K562 (cell line): ENCODE measurements at regions not wholly inside any gene's neighbourhood (a gene's known extent, or its start where the extent isn't known, plus 50 kb on each side); places are given as distances from the start of the nearest gene placed in this dataset.

Source experiments
- ATAC-seq: fragments of 200-7000 bp; cut with Tn5 transposase; 3 replicates; pipeline ENCODE4 v1.9.1; 2020; ENCODE audit warnings: moderate library complexity
- BruUV-seq: library from RNA; stranded (reverse); fragments of 400-500 nt; replicated peaks from 2 replicates; lab custom pipeline; 2021; lab: Mats Ljungman, UMichigan
- CTCF ChIA-PET: fragments of 300-600 bp; formaldehyde crosslinking; extraction: SDS; loops from one replicate; lab custom pipeline; 2021; ENCODE audit warnings: low intra/inter-chr PET ratio; lab: Yijun Ruan, JAX
- POLR2A ChIA-PET: fragments of 300-600, 350-650 bp; sonication (Branson Sonifier 250); formaldehyde crosslinking; extraction: SDS; loops from one replicate; lab custom pipeline; 2021; ENCODE audit warnings: antibody characterized with exemption, inconsistent platforms; lab: Yijun Ruan, JAX
- DNase-seq, 4 experiments: peaks; one replicate each; pipeline versions ENCODE4 v3.0.0 to v3.0.0-alpha.2; 2011 to 2018; ENCODE audit warnings: low spot score in 3 of 4, mixed read lengths in 3 of 4; ENCODE audit errors: extremely low read depth in 1 of 4
- FAIRE-seq: peaks from 2 replicates; lab custom pipeline; 2011; peaks lifted over from hg19 to GRCh38; lab: Jason Lieb, UNC
- H2AFZ ChIP-seq: 2 replicates; pipeline ENCODE4 v1.6.0; 2011; ENCODE audit warnings: low read depth, low read length, control low read depth, inconsistent platforms
- H3K27ac ChIP-seq: fragments of 200-600 bp; 3 replicates; pipeline ENCODE4 v1.8.0; 2011; ENCODE audit warnings: low read depth, mild to moderate bottlenecking, control low read depth, inconsistent platforms, low read length, moderate library complexity, mixed read lengths; ENCODE audit errors: extremely low read depth
- H3K27me3 ChIP-seq, 2 experiments: fragments of 300-600 bp in 1 of 2; 2 replicates in 1 of 2; 3 replicates in 1 of 2; pipeline versions ENCODE4 v1.6.0 to v1.8.0; 2011; ENCODE audit warnings: inconsistent platforms in 2 of 2, low read length in 2 of 2, mild to moderate bottlenecking in 1 of 2, mixed read lengths in 1 of 2, moderate library complexity in 1 of 2; ENCODE audit not compliant: control insufficient read depth in 2 of 2, insufficient read depth in 2 of 2
- H3K36me3 ChIP-seq: fragments of 300-600 bp; 3 replicates; pipeline ENCODE4 v1.8.0; 2011; ENCODE audit warnings: mild to moderate bottlenecking, low read length, inconsistent platforms; ENCODE audit not compliant: control insufficient read depth, insufficient read depth
- H3K4me1 ChIP-seq, 2 experiments: fragments of 200-600 bp in 1 of 2; replicated peaks in 1 of 2; 2 replicates in 1 of 2; 3 replicates in 1 of 2; pipeline versions ENCODE4 v1.5.1 to v1.8.0; 2011; ENCODE audit warnings: inconsistent platforms in 2 of 2, low read length in 2 of 2, mild to moderate bottlenecking in 1 of 2, mixed read lengths in 1 of 2, moderate library complexity in 1 of 2; ENCODE audit not compliant: control insufficient read depth in 2 of 2, insufficient read depth in 2 of 2
- H3K4me2 ChIP-seq: 2 replicates; pipeline ENCODE4 v1.6.1; 2011; ENCODE audit warnings: low read length, control low read depth, inconsistent platforms, mixed read lengths; ENCODE audit not compliant: insufficient read depth
- H3K4me3 ChIP-seq: fragments of 200-600 bp; sonication (generic), shearing (Covaris generic); 2 replicates; pipeline ENCODE4 v1.5.1; 2016; ENCODE audit warnings: control low read depth, inconsistent platforms
- H3K79me2 ChIP-seq: fragments of 200-600 bp; 3 replicates; pipeline ENCODE4 v1.8.0; 2011; ENCODE audit warnings: low read length, inconsistent platforms; ENCODE audit not compliant: control insufficient read depth, insufficient read depth
- H3K9ac ChIP-seq, 2 experiments: 2 replicates each; pipeline versions ENCODE4 v1.6.0 to v1.6.1; 2011; ENCODE audit warnings: low read depth in 2 of 2, low read length in 2 of 2, control low read depth in 1 of 2, inconsistent platforms in 1 of 2, mild to moderate bottlenecking in 1 of 2, mixed read lengths in 1 of 2; ENCODE audit not compliant: insufficient read depth in 1 of 2
- H3K9me1 ChIP-seq: one replicate; pipeline ENCODE4 v1.6.0; 2011; ENCODE audit warnings: inconsistent platforms, mild to moderate bottlenecking, low read length, moderate library complexity; ENCODE audit not compliant: control insufficient read depth, insufficient read depth
- H3K9me3 ChIP-seq: replicated peaks from 2 replicates; pipeline ENCODE4 v1.5.1; 2011; ENCODE audit warnings: low read depth, low read length, inconsistent platforms; ENCODE audit not compliant: control insufficient read depth, insufficient read depth
- H4K20me1 ChIP-seq: replicated peaks from 2 replicates; pipeline ENCODE4 v1.6.1; 2011; ENCODE audit warnings: low read length, inconsistent platforms, mixed read lengths; ENCODE audit not compliant: control insufficient read depth, insufficient read depth
- CCNT2 ChIP-seq: IDR thresholded peaks from 2 replicates; pipeline ENCODE4 v1.6.1; 2011; ENCODE audit warnings: borderline replicate concordance, low read depth, mild to moderate bottlenecking, moderate library complexity, mixed read lengths, low read length; ENCODE audit not compliant: insufficient read length; ENCODE audit errors: extremely low read depth
- FOXJ2 ChIP-seq: fragments of 200-800 bp; sonication (Bioruptor generic); IDR thresholded peaks from 2 replicates; pipeline ENCODE4 v1.6.1; 2016; ENCODE audit warnings: missing genetic modification characterization, missing compliant biosample characterization
- NBN ChIP-seq: fragments of 450-650 bp; IDR thresholded peaks from 2 replicates; pipeline ENCODE4 v1.6.1; 2016; ENCODE audit warnings: low read depth, mild to moderate bottlenecking
- ZNF316 ChIP-seq: fragments of 450-650 bp; IDR thresholded peaks from 2 replicates; pipeline ENCODE4 v1.6.1; 2016
- ZNF445 ChIP-seq: fragments of 250-450 bp; sonication (Bioruptor Pico); IDR thresholded peaks from 2 replicates; pipeline ENCODE4 v1.4.0; 2020; ENCODE audit warnings: low read depth, mild to moderate bottlenecking, moderate library complexity
- WGBS: fragments of 100-300 bp; shearing (Covaris generic); methylation state at CpG from one replicate; pipeline ENCODE4 v1.1.6; 2016; ENCODE audit warnings: low coverage, mixed read lengths; ENCODE audit not compliant: insufficient coverage; ENCODE audit errors: missing lambda C conversion rate; 5-methylcytosine and 5-hydroxymethylcytosine counted together
- in situ Hi-C: fragments of 300-500 bp; cut with MboI; formaldehyde crosslinking; loops from 4 replicates; pipeline ENCODE4 v1.15.0; 2018; ENCODE audit warnings: inconsistent platforms, mixed read lengths
- intact Hi-C: fragments of 100-400 bp; cut with micrococcal nuclease; formaldehyde crosslinking; loops from 2 replicates; pipeline ENCODE4 v1.14.2; 2022
- TF ChIP-seq, protein P1 (sequence below): fragments of 250-450 bp; sonication (Bioruptor Pico); IDR thresholded peaks from 2 replicates; pipeline ENCODE4 v1.8.0; 2021; ENCODE audit warnings: moderate library complexity, mild to moderate bottlenecking, inconsistent platforms

DNA sequence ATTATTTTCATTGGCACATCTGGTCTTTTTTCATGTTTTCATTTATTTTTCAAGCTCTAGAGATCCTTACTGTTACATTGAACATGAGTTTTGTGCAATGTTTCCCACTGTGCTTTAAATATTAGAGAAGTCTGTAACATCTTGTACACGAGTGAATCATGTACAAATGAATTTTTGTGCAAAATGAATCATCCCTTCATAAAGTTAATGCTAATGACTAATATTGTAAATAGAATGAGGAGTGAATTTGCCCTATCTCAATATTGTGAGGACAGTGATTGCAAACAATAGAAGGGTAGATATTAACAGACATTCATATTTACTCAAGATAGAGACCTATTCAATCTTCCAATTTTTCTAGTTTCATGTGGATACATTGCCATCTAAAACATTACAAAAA, 463.3 kb upstream of the FOXG1 start:
- Histone ChIP-seq H3K9me1 (no peaks in the 10 kb centered on the region), H3K4me1 (no peaks in the 10 kb centered on the region), H2AFZ (no peak overlapping the region), H3K4me3 (no peak overlapping the region), H3K9ac (no peak overlapping the region), H3K4me2 (no peak overlapping the region), H3K79me2 (no peaks in the 10 kb centered on the region), H3K27me3 (no peaks in the 10 kb centered on the region), H3K27ac (no peak overlapping the region), H3K9me3 (no peaks in the 10 kb centered on the region), H3K36me3 (no peaks in the 10 kb centered on the region), H4K20me1 (no peaks in the 10 kb centered on the region)
- intact Hi-C loops (no loop called here), in situ Hi-C loops (no loop called here)
- 0% methylated on average over 1 of the region's 1 CpG for WGBS
- no peak for DNase-seq
- no peak for TF ChIP-seq CCNT2
- TF ChIP-seq ZNF445 (CRISPR knock-in tag): no peak
- TF ChIP-seq, protein P1, sequence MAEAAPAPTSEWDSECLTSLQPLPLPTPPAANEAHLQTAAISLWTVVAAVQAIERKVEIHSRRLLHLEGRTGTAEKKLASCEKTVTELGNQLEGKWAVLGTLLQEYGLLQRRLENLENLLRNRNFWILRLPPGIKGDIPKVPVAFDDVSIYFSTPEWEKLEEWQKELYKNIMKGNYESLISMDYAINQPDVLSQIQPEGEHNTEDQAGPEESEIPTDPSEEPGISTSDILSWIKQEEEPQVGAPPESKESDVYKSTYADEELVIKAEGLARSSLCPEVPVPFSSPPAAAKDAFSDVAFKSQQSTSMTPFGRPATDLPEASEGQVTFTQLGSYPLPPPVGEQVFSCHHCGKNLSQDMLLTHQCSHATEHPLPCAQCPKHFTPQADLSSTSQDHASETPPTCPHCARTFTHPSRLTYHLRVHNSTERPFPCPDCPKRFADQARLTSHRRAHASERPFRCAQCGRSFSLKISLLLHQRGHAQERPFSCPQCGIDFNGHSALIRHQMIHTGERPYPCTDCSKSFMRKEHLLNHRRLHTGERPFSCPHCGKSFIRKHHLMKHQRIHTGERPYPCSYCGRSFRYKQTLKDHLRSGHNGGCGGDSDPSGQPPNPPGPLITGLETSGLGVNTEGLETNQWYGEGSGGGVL (CRISPR knock-in tag): no peak
- TF ChIP-seq NBN: no peak
- TF ChIP-seq ZNF316: no peak
- no peak for TF ChIP-seq FOXJ2 (tag)
- POLR2A ChIA-PET: no interaction called here
- ATAC-seq: no peak
- no peak for FAIRE-seq
- CTCF ChIA-PET: no interaction called here
- no TSS peak for BruUV-seq
